Fibroblast of skin of left biceps (primary cell): ENCODE measurements at regions not wholly inside any gene's neighbourhood (a gene's known extent, or its start where the extent isn't known, plus 50 kb on each side); places are given as distances from the start of the nearest gene placed in this dataset.
A peak's percentile ranks its signal among the peaks of the same experiment; 100 is the strongest.

Source experiments
- DNase-seq, 2 experiments: peaks; one replicate each; pipeline ENCODE4 v3.0.0-alpha.2; 2013; ENCODE audit warnings: low read depth in 2 of 2

- no peak for DNase-seq
These were observed 355.8 kb downstream of the FSCB start for GRCh38 chr14:44151130-44151820.

GRCh38 chr14:44149597-44149996 is 357.5 kb downstream of the FSCB start:
- DNase-seq = no peak

GRCh38 chr14:44142006-44142405 is 365.1 kb downstream of the FSCB start:
- DNase-seq = no peak

GRCh38 chr14:44135972-44136371 is 371.1 kb downstream of the FSCB start:
- DNase-seq = no peak

GRCh38 chr14:44131861-44132260 is 375.2 kb downstream of the FSCB start:
- DNase-seq = no peak

- DNase-seq = no peak
These were observed 393.0 kb downstream of the FSCB start for GRCh38 chr14:44113769-44114730.

- no peak for DNase-seq
These were observed 394.2 kb downstream of the FSCB start for GRCh38 chr14:44112774-44113460.

GRCh38 chr14:44109036-44109435 is 398.0 kb downstream of the FSCB start:
- DNase-seq = no peak

GRCh38 chr14:44108601-44109000 is 398.5 kb downstream of the FSCB start:
- no peak for DNase-seq

- no peak for DNase-seq
These were observed 399.9 kb downstream of the FSCB start for GRCh38 chr14:44107156-44107555.

- no peak for DNase-seq
These were observed 407.2 kb downstream of the FSCB start for GRCh38 chr14:44099743-44100488.

- DNase-seq = no peak
These were observed 425.9 kb downstream of the FSCB start for GRCh38 chr14:44081146-44081545.

GRCh38 chr14:44070046-44070445 is 437.0 kb downstream of the FSCB start:
- DNase-seq = no peak

GRCh38 chr14:44053422-44053821 is 453.7 kb downstream of the FSCB start:
- no peak for DNase-seq

- no peak for DNase-seq
These were observed 465.4 kb downstream of the FSCB start for GRCh38 chr14:44041700-44042099.

GRCh38 chr14:44040561-44040960 is 466.5 kb downstream of the FSCB start:
- DNase-seq = no peak

GRCh38 chr14:44036248-44036647 is 470.8 kb downstream of the FSCB start:
- DNase-seq = no peak

- no peak for DNase-seq
These were observed 471.4 kb downstream of the FSCB start for GRCh38 chr14:44035707-44036106.

- no peak for DNase-seq
These were observed 476.2 kb downstream of the FSCB start for GRCh38 chr14:44030831-44031383.

- DNase-seq = peak; percentile 9 to 11
These were observed 477.1 kb downstream of the FSCB start for GRCh38 chr14:44029933-44030332.

- no peak for DNase-seq
These were observed 479.7 kb downstream of the FSCB start for GRCh38 chr14:44027397-44027796.
